GM21717 (cell line): ENCODE measurements at regions not wholly inside any gene's neighbourhood (a gene's known extent, or its start where the extent isn't known, plus 50 kb on each side); places are given as distances from the start of the nearest gene placed in this dataset.
"Not testable (repeated sequence)": the region's sequence is repeated elsewhere in the genome, so short reads cannot be mapped to it uniquely, and the experiment has no call there.

ENCODE experiments used
- ATAC-seq: cut with Tn5 transposase; IDR thresholded peaks from one replicate; pipeline ENCODE4 v1.9.1; 2021; ENCODE audit warnings: mild to moderate bottlenecking, moderate library complexity; ENCODE audit not compliant: unreplicated experiment

DNA sequence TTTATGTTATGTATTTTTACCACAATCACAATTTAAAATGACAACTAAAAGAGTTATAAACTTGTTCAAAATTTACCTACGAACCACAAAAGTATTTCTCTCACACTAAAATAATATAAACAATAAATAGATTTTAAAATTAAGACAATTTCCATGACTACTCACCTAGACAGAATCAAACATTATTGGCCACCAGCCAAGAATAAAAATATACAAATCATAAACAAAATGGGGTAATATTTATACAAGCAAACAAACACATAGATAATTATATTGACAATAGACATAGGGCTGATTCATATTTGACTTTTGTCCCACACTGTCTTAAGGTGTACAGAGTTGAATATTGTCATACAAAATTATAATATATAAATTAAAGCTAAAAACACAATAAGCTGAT is 119.6 kb upstream of the ZNF92 start:
- no peak for ATAC-seq

DNA sequence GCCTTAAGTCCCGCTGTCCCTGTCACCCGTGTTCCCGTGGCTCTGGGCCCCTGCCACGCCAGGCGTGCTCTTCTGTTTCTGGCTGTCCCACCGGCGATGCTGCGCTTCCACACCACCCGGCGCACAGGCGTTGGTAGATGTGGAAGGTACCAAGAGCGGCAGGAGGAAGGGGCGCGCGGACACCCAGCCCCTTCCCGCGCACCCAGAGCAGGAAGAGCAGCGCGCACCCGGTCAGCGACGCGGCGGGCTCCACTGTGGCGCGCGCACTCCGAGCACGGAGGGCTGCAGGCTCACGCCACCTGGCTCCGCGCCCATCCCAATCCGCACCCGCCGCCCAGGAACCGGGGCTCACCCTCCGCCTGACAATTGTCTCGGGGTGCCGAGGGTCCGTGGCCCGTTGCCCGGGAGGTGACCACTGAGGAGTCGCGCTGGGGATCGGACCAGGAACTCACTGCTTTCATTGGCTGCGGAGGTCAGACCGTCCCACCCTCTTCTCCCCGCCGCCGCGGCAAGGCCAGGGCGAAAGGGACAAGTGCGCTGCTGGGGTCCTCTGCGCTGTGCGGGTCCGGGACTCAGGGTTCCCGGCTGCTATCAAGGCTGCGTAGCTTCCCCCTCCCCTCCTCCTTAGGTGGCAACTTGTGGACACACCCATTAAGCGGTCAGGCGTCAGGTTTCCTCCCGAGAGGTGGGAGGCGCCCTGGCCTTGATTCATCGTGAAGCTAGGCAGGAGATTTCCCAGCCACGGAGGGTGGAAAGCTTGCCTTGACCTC is 121.6 kb upstream of the ZNF92 start:
- no peak for ATAC-seq

GRCh38 chr7:65250697-65251395 is 122.8 kb upstream of the ZNF92 start:
- ATAC-seq = no peak

- no peak for ATAC-seq
Measured at GRCh38 chr7:65250216-65250615, 123.4 kb upstream of the ZNF92 start.

GRCh38 chr7:65247491-65247890 is 126.2 kb upstream of the ZNF92 start:
- ATAC-seq = no peak

GRCh38 chr7:65239707-65240352 is 133.8 kb upstream of the ZNF92 start:
- ATAC-seq = no peak

- no peak for ATAC-seq
Measured at GRCh38 chr7:65239324-65239706, 134.3 kb upstream of the ZNF92 start.

GRCh38 chr7:65238785-65239184 is 134.9 kb upstream of the ZNF92 start:
- ATAC-seq = no peak

DNA sequence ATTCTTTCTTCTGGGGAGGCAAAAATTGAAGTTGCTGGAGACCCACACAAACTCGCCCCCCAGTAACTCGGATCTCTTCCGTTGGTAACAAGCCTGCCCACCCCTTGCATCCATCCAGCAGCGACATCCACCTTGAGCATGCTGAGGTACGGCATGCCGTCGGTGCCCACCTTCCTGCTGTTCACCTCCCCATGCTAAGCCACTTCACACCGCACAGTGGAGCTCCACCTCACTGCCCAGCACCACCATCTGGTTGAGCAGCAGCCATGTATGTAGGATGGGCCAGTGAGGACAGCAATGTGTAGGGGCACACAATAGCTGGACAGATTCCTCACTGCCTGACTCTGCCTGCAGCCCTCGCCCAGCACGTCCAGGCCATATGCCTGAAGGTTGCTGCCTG is 138.1 kb upstream of the ZNF92 start:
- no peak for ATAC-seq

DNA sequence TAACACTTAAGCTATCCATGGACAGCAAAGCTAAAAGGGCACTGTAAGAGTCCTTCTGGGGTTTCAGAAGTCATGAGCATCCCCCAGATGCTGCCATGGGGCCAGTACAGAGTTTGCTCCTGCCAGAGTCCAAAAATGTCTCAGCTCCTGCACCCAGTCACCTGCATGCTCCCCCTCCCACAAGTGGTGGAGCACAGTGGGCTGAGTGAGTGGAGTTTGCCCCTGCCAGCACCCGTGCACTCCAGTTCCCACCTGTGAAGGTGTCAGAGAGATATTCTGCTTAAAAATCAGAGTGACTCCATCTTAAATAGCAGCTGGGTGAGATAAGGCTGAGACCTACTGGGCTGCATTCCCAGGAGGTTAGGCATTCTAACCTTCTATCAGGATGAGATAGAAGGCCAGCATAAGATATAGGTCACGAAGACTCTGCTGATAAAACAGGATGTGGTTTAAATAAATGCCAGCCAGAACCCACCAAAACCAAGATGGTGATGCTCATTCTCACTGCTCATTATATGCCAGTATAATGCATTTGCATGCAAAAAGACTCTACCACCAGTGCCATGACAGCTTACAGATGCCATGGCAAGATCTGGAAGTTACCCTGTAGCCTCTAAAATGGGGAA is 140.1 kb upstream of the ZNF92 start:
- ATAC-seq = no peak

- no peak for ATAC-seq
Measured at GRCh38 chr7:65230231-65230630, 143.4 kb upstream of the ZNF92 start.

- no peak for ATAC-seq
Measured at GRCh38 chr7:65225422-65226006, 148.1 kb upstream of the ZNF92 start.

DNA sequence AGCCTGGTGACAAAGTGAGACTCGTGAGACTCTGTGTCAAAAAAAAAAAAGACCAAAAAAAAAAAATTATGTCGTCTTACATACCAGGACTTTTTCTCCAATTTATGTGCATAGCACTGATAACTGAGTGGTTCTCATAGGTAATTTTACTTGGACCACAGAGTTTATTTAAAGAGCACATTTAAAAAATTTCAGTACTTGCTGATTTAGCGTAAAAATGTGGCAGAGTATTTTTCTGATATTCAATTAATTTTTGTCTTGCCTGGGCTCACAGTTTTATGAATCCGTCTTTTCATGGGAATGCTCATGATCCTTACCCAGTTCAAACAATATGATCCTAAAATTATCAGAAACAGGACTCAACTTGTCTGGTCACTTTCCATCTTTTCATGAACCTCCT is 151.0 kb upstream of the ZNF92 start:
- ATAC-seq = no peak

DNA sequence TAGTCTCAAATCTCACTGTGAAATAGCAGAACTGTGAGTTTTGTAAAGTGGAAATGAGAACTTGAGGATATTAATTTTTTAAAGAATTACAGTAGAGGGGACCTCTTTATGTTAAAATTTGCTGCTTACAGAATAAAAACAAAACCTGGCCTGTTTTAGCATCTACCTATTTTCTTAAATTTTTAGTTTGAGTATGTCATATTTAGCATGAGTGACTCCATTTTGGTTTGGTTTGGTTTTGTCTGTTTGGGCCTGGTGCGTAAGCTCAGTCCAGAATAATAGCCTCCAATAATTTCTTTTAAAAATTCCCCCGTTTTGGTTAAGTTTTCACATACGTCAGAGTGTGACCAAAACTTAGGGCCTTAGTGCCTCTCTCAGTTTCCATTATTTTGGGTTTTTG is 152.0 kb upstream of the ZNF92 start:
- ATAC-seq = no peak

DNA sequence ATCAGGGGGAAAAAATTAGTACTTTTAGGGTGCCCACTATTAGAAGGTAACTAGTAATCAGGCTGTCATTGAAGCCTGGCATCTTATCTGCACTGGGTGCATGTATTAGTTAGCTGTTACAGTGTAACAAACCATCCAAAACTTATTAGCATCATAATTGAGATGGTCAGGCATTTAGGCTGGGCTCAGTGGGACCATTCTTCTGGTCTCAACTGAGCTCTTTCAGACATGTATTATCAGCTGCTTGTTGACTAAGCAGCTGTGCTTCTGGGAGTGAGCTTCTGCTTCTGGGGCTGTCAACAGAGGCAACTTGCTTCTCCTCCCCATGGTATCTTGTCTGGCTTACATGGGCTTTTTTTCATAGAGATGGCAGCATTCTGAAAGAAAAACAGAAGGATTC is 154.0 kb upstream of the ZNF92 start:
- no peak for ATAC-seq

DNA sequence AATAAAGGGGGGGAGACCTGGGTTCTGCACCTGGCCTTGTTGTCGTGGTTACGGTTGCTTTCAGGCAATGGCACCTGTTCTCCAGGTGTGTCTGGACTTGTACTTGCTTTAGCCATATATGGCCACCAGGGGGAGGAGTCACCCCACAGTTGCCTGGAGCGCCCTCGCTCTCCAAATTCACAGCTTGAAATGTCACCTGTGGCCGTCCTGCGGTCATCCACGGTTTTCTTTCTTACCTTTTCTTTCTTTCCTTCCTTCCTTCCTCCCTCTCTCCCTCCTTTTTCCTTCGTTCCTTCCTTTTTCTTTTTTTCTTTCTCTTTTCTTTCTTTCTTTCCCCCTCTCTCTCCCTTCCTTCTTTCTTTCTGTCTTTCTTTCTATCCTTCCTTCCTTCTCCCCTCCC is 157.2 kb upstream of the ZNF92 start:
- ATAC-seq = no peak

DNA sequence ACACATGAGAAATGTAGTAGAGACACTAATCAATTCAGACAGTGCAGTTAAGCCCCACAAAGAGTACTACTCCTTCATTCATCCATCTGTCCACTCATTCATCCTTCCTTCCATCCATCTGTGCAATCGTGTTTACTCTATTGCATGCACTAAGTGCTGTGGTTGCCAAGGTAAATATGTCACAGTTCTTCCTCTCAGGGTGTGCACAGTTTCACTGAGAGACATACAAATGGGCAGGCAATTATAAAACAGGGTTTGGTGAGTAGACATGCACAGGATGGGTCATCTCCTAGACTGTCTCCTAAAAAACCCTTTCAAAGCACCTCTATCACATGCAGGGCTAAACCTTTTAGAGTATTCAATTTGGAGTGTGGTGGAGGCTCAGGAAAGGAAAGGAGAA is 160.4 kb upstream of the ZNF92 start:
- ATAC-seq = not testable (repeated sequence)

DNA sequence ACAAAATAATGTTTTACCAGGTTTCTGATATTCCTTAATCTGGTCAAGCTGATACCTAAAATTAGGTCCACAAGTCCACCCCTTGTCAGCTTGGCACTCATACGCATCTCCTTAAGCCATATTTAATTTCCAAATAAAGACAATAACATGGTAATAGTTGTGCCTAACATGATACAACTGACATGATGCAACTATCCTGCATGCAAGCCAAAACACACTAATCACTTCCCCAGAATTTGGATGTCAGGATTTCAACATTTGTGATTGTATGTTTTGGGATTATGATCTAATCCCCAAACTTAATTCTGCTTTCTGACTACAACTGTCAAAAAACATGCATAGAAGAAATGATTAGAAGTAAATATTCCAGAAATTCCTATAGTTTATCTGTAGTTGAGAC is 174.4 kb upstream of the ZNF92 start:
- not testable (repeated sequence) for ATAC-seq

DNA sequence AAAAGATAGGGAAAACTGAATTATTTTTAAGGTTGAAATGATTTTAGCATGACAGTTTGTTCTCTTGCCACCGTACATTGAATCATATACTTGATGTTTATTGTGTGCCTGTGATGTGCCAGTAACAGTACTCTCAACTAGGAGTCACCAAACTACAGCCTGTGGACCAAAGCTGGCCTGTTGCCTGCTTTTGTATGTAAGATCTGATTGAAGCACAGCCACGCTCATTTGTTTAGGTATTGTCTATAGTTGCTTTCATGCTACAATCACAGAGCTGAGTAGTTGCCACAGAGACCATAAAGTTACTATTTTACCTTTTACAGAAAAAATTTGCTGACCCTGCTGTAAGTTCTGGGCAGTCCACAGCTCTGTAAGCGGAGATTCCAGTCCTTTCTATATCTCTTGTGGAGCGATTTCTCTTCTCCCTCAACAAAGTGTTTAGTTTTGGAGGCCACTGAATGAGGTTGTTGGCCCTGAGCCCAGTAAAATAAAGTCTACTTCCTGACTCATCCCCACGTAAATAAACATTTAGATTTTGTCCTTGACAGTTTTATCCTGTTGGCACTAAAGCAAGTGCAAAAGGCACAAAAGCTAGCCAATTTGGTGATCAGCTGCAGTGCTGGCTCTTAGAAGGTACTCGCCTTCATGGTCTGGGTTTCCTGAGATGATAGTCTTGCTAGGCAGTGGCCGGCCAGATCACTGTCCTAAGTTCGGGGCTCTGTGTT is 180.2 kb upstream of the ZNF92 start:
- ATAC-seq = not testable (repeated sequence)

DNA sequence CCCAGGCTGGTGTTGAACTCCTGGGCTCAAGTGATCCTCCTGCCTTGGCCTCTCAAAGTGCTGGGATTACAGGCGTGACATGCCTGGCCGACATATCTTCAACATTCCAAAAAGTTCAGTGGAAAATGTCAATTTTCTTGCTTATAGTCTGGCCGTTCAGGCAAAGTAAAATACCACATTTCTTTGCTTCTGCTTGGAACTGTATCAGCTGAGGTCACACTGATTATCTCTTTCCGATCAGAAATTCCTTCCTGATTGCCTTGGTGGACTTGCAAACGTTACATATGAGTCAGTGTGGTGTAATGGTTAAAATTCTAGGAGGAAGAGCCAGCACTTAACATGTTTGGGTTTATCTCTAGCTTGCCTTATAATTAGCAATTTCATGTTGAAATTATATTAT is 170.6 kb upstream of the ERV3-1 start:
- not testable (repeated sequence) for ATAC-seq

- ATAC-seq = not testable (repeated sequence)
Measured at GRCh38 chr7:65150105-65150504, 143.6 kb upstream of the ERV3-1 start.
